Left cardiac atrium (tissue), 4 donors: ENCODE measurements at regions not wholly inside any gene's neighbourhood (a gene's known extent, or its start where the extent isn't known, plus 50 kb on each side); places are given as distances from the start of the nearest gene placed in this dataset.

ENCODE experiments used
- ATAC-seq, 2 donors: fragments of 200-7000 bp; cut with Tn5 transposase; one replicate each; pipeline ENCODE4 v1.9.1; 2020; ENCODE audit warnings: mild to moderate bottlenecking in 2 of 2, moderate library complexity in 2 of 2
- DNase-seq: peaks from one replicate; pipeline ENCODE4 v3.0.0-alpha.2; 2020
- intact Hi-C, 2 donors: fragments of 100-400 bp; cut with DNase I; formaldehyde crosslinking; loops; one replicate each; pipeline versions ENCODE4 v1.14.1 to v1.15.1; 2022 to 2023
- donor health status: DM: no; HTN: yes; CAD: no.
- donor health status: DM: no; HTN: yes; CAD: no; lungs with severe emphysema.
- donor health status: DM: yes; HTN: yes; CAD: no.
- donor health status: Dilated cardiomyopathy.

DNA sequence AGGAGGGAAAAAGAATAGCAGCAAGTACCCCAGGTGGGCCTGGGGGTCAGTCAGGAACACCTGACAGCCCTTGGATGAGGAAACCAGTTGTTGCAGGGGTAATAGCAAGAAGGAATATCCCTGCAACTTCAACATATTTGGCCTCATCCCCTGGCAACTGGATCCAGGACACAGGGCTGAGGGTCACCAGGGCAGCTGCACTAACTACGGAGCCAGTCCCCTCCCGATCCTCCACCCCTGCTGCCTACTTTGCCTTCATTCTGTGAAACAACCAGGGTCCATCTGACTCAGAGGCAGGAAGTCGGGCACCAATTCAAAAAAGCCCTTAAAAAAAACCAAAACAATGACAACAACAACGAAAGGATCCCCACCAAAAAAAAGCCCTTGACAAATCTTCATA, 52.9 kb downstream of the FRMPD3 start:
- ATAC-seq (no peak), DNase-seq (no peak)
- intact Hi-C loops = no loop called here

DNA sequence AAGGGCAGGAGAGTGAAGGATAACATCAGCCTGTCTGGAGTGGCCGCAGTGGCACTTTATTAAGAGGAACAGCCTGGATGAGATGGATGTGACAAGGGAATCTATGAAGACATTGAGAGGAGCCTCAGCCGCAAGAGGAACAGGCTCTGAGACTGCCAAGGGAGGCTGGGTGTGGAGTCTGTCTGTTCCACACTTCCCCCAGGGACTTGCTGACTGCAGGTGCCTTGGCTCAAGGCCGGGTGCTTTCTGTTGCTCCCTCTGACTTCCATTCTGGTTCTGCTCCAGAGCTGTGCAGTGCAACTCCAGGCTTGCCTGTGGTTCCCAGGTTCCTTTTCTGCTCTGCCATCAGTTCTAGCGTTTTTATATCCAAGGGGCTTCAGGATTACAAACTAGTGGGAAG, 54.6 kb downstream of the FRMPD3 start:
- ATAC-seq (no peak), DNase-seq (no peak)
- intact Hi-C loops = no loop called here

DNA sequence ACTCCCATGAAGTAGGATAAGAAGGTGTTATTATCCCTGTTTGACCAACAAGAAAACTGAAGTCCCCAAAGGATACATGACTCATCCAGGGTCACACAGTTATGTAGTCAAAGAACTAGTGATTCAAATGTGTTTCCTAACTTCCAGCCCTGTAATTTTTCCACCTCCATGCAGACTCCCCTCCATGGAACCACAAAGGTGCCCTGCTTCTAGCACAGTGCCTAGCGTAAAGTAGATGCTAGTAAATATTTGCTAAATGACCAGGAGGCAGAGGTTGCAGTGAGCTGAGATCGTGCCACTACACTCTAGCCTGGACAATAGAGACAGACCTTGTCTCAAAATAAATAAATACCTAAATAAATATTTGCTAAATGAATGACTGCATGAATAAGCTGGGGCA, 55.8 kb downstream of the FRMPD3 start:
- no peak for ATAC-seq
- DNase-seq = no peak
- intact Hi-C loops = no loop called here

DNA sequence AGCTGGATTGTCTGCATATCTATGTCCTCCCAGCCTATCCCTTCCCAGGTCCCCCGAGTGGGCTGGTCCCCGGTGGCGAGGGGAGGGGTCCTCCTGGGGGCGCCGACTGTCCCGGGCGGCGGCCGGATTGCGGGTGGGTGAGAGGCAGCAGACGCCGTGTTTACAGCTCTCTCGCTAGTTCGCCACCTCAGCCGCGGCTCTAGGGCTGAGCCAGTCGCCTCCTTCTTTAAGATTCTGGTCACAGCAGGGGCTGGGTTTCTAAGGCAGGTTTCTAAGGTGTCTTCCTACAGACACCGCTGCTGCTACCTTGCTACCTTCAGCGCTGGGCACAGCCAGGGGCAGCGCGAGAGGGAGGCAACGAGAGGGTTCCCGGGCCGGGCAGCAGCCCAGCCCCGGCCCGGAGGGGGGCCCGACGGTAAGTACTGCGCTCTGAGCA, 57.2 kb downstream of the FRMPD3 start:
- intact Hi-C loops = no loop called here
- DNase-seq = no peak
- ATAC-seq = no peak

DNA sequence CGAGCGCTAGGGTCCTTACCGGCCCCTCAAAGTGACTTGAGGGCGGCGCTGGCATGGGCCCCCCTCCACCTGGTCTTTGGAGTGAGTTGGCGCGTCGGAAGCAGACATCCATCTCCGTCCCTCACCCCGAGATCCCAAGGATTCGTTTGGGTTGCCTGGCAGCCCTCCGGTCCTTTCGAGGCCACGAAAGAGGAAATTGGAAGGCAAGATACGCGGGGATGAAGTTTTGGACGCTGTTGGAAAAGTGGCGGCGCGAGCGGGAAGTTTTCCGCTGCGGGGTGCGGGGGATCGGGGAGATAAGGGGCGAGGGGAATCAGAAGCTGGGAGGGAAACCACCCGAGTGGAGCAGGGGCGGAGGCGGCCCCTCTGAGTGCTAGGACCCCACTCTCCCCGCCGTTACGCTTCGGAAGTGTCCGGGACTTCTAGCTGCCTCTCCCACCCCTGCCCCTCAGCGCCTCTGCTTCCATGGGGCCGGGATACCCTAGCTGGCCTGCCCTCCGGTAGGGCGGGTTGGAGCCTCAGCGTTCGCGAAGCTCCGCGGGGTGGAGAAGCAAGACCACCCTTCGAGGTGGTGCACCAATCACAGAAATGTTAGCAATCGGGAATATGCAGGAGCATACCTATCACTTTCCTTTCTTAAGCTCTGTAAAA, 57.8 kb downstream of the FRMPD3 start:
- DNase-seq (no peak), ATAC-seq (no peak)
- intact Hi-C loops = no loop called here

DNA sequence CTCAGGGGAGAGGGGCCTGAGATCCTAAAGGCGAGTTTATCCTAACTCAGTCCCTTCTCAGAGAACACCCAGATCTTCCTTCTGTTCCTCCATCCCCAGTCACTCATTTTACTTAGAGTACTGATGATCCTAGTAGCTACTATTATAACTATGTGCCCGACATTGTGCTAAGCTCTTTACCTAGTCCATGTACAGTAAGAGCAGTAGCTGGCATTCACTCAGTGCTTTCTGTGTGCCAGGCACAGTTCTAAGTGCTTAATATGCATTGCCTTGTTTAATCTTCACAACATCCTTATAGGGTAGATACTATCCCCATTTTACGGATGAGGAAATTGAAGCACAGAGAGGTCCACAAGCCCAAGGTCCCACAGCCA, 58.3 kb downstream of the FRMPD3 start:
- DNase-seq (no peak), ATAC-seq (no peak)
- intact Hi-C loops = no loop called here

DNA sequence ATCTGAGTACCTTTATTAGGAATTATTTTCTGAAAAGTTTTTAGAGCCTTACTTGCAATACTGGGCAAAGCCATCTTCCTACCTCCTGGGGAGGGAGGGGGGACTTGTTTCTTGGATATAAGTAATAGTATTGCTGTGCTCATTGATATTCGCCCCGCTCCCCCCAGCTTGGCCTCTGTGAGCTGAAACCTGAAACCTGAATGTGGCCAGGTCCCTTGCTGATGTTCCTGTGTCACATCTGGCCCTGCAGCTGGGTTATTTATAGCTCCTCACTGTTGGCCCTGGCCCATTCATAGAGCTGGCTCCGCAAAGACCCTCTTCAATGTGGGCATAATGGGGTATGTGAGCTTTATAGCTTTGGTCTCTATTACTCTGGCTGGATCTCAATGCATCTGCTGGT, 59.5 kb downstream of the FRMPD3 start:
- ATAC-seq (no peak), DNase-seq (no peak)
- intact Hi-C loops = no loop called here

DNA sequence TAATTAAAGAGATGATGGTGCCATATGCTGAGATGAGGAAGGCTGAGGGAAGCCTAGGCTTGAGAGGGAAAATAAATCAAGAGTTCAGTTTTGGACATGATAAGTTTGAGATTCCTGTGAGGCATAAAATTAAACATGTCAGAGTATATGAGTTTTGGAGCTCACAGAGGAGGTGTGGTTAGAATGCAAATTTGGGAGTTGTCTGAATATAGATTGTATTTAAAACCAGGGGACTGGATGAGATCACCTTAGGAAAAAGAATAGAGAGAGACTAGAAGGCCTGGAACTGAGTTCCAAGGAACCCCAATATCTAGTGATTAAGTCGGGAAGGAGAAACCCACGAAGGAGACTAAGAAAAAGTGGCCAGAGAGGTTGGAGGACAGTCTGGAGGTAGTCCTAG, 65.5 kb downstream of the FRMPD3 start:
- DNase-seq = no peak

DNA sequence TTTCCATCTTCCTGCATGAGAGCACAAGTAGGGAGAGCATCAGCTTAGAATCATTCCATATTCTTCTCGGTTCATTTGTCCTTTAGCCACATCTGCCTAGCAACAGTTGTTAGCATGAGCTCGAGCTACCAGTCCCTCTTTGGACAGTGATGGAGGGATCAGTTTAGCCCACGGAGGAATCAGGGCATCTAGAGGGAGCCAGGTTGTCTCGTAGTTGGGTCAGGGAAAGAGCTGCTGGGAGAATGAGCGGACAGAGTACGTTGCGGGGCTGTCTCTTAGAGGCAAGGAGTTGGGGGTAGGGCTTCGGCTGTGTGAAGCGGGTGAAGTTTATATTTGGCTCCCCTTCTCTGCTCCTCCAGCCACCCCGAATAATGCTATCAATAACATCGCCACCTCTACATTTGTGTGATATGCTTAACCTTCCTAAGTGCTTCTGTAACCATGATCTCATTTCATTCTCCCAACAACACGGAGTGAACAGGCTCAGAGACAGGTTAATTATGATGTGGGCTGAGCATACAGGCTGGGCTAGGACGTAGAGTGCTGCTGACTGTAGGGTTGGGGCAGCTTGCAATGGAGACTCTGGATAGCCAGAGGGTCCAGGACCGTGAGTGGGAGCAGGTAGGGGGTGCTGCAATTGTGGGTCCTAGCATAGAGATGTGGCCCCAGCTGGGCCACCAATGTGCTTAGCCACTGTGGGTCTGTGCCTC, 72.6 kb downstream of the FRMPD3 start:
- DNase-seq = no peak
- ATAC-seq = no peak
- intact Hi-C loops = no loop called here

More for the DNA sequence above, 65.5 kb downstream of the FRMPD3 start:
- no peak for ATAC-seq
- intact Hi-C loops = no loop called here

DNA sequence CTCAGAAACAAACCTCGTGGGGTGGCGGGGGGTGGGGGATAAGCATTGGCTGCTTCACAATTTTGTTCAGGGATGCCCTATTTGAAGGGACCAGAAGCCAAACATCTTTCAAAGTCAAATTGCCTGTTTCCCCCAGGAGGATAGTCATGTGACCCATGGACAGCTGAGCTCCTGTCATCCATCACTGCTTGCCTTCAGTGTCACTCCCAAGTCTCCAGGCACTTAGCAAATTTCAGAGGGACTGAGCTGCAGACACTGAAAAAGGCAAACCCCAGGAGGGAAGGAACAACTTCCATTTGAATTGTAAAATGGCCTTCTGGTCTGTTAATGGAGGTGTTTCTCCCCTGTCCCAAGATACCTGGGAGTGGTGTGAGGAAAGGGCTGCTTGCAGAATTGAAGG, 73.4 kb downstream of the FRMPD3 start:
- DNase-seq (no peak), ATAC-seq (no peak)
- intact Hi-C loops = no loop called here

DNA sequence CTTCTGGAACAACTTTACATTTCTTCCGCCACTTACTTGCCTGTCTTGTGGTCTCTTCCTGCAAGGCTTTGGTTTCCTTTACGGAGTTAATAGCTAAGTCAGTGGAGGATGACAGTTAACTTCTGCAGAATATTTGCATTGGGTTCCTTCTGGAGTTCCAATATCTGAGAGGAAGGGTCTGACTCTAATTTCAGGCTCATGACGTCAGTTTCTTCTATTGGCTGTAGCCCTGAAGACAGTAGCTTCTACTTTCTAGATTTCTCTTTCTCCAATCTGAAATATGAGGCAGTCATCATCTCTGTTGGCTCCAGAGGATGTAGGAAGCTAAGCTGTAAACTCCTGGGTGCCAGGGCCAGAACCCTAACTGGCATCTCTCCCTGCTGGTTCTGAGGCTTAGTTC, 76.7 kb downstream of the FRMPD3 start:
- ATAC-seq = no peak
- intact Hi-C loops = no loop called here
- DNase-seq = no peak

DNA sequence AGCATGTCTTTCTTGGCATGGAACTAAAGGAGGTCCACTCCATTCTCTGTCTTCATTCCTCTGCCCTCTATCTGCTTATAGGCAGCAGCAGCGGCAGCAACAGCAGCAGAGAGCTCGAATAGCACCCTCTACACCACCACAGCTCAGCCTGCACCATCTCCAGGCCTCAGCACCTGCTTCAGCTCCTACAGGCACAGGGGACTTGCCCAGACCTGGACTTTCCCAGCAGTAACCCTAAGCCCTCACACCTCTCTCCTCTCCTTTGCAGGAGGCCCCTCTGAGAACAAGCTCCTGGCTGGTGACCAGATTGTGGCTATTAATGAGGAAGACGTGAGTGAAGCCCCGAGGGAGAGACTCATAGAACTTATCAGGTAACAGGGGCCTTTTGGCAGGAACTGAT, 80.7 kb downstream of the FRMPD3 start:
- DNase-seq (no peak), ATAC-seq (no peak)

DNA sequence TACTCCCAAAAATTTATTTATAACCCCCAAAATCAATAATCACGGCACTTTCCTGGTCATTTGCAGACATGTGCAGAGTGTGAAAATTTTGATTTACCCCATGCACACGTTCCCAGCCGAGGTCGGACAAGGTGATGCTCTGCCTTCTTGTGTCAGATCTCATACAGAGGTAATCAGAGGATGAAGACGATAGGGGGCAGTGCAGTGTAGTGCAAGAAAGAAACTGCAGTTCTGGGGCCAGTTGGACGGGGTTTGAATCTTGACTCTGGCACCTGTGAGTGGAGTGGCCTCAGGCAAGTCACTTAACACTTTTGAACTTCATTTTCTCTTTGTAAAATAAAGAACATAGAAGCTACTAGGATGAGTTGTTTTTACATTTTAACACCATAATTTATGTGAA, 88.4 kb downstream of the FRMPD3 start:
- DNase-seq = no peak
- ATAC-seq = no peak
- intact Hi-C loops = no loop called here

More for the DNA sequence above, 80.7 kb downstream of the FRMPD3 start:
- intact Hi-C loops = no loop called here

DNA sequence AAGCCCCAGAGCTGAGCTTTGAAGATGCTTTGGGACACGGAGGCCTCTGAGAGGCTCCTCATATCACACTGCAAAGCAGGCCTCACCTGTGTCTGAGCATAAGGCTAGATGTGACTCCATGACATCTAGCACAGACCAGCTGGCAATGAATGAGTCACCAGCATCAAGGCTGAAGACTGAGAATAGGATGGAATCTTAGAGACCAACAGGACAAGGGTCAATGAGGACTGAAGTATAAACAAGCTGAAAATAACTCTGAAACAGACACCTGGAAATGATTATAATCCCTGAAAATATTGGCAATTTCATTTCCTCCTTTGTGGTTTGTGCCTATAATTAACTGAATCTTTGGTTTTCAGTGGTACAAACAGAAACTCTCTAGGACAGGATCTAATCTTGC, 87.1 kb upstream of the PRPS1 start:
- no peak for ATAC-seq

DNA sequence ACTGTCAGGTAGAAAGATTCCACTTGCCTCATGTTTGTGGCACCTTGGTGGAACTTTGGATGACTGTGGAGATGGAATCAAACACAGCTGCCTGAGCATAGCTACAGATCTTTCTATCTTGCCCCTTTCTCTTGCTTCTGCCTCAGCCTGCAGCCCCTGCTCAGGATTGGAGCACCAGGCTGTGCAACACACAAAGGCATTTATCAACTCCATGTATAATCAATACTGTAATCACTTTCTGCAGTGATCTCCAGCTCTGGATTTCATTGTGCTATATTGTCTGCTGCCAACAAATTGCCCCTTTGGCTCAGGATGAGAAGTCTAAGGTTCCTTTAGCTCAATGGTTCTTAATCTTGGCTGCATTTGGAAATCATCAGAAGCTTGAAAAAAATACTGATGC, 86.3 kb upstream of the PRPS1 start:
- intact Hi-C loops = no loop called here
- no peak for ATAC-seq

More for the DNA sequence above, 87.1 kb upstream of the PRPS1 start:
- DNase-seq = no peak
- intact Hi-C loops = no loop called here

DNA sequence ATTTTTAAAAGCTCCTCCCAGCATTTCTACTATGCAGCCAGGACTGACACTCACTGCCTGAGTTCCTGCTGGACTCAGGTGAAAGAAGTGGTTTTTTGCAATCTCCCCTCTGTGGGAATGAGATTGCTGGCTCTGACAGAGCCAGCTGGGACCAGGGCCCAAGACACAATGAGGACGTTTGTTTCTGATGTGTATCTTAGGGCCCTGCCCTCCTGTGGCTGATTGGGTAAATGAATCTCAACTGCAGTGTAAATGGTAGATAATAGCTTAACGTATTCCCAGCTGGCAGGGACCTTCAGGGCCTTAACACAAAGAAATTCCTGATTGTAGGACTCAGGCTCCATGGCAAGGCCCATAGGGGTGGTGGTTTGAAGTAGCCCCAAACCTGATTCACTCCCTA, 85.8 kb upstream of the PRPS1 start:
- intact Hi-C loops = no loop called here

More for the DNA sequence above, 86.3 kb upstream of the PRPS1 start:
- DNase-seq = no peak

DNA sequence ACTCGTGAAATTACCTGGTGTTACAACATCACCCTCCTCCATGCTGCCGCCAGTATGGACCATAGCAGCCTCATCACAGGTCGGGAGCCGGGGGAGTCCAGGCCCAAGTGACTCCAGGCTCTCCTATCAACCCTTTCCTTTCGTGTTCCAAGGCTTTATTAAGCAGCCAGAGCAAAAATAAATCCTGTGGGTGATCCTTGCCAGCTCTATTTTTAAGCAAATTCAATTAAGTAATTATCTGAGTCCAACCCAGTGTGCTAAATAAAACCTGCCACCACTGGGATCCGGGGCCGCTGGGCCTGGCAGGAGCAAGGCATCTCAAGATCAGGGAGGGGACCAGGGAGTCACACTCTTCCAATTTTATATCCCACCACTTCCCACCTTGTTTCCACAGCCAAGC, 80.7 kb upstream of the PRPS1 start:
- intact Hi-C loops = no loop called here
- DNase-seq (no peak), ATAC-seq (no peak)

More for the DNA sequence above, 85.8 kb upstream of the PRPS1 start:
- no peak for ATAC-seq
- DNase-seq = no peak

DNA sequence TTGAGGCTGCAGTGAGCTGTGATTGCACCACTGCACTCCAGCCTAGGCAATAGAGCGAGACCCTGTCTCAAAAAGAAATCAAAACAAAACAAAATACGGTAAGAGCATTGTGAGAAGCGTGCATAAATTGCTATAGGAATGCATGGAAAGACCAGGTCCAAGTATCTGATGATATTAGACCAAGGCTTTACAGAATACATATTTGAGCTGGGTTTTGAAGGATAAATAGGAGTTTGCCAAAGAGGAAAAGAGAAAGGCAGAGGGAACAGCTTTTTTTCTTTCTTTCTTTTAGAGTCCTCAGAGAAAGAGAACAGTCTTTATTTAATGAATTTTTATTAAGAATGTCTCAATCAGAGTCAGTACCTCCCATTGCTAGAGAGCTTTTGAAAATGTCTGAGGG, 79.5 kb upstream of the PRPS1 start:
- DNase-seq (no peak), ATAC-seq (no peak)
- intact Hi-C loops = no loop called here

DNA sequence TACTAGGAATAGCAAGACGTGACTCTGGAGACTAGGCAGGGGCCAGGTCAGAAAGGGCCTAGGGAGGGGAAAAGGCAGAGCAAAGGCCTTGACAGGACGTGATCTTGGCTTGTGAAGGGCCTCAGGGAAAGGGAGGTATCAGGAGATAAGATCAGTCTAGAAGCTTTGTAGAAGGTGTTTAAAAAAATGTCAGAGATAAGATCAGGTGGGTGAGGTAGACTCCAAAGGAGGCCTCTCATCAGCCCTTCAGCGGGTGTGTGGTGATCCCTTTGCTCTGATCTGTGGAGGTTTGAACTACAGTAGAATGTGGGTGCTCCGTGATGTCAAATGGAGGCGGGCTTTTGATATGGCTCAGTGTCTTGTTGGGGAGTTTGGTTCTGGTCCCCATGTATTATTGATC, 78.8 kb upstream of the PRPS1 start:
- intact Hi-C loops = no loop called here
- ATAC-seq (no peak), DNase-seq (no peak)

DNA sequence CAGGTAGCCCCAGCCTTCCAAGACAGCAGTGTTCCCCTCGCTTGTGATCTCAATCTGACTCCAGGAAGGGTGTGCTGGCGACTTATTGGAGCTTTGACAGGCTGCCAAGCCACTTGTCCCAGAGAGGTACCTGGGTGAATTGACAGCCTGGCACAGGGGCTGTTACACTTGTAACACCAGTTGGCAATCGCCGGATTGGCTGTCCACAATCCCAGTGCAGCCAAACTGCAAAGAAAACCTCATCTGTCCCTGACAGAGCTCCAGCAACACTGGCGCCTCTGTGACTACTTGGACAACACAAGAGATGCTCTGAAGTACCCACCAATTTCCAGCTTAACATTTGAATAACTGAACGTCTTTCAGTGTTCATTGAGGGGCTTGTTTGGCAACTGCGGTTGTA, 76.8 kb upstream of the PRPS1 start:
- DNase-seq = no peak
- intact Hi-C loops = no loop called here
- no peak for ATAC-seq

DNA sequence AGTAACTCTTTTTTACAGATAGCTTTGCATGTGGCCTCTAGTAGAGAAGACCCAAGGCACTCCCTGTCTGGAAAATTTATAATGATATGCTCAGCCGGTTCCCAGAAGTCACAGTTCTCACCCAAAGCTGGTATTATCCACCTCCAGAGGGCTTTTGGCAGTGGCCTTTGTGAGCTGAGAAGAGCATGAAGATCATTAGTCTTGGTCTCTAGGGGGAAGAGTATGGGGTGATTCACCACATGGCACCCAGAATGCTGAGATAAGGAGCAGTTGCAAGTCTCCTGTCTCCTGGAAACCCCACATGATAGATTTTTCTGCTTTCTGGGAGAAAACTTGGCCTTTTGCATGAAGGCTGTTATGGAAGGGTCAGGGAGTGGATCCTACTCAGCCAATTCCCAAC, 75.4 kb upstream of the PRPS1 start:
- intact Hi-C loops = no loop called here
- DNase-seq = no peak
- no peak for ATAC-seq
